Dedifferentiated amniotic fluid mesenchymal stem cell (primary cell): ENCODE measurements at regions not wholly inside any gene's neighbourhood (a gene's known extent, or its start where the extent isn't known, plus 50 kb on each side); places are given as distances from the start of the nearest gene placed in this dataset.
A peak's percentile ranks its signal among the peaks of the same experiment; 100 is the strongest.
"Not testable (repeated sequence)": the region's sequence is repeated elsewhere in the genome, so short reads cannot be mapped to it uniquely, and the experiment has no call there.

ENCODE experiments used
- DNase-seq: peaks from one replicate; pipeline ENCODE4 v3.0.0-alpha.2; 2016; ENCODE audit errors: extremely low spot score

DNA sequence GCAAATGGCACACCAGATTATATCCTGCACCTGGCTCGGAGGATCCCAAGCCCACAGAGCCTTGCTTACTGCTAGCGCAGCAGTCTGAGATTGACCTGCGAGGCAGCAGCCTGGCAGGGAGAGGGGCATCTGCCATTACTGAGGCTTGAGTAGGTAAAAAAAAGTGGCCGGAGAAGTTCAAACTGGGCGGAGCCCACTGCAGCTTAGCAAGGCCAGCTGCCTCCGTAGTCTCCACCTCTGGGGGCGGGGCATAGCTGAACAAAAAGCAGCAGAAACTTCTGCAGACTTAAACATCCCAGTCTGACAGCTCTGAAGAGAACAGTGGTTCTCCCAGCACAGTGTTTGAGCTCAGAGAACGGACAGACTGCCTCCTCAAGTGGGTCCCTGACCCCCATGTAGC lies 85.4 kb upstream of the TMEM170B start:
- not testable (repeated sequence) for DNase-seq

GRCh38 chr6:11450037-11450436 lies 87.5 kb upstream of the TMEM170B start:
- DNase-seq: no peak

DNA sequence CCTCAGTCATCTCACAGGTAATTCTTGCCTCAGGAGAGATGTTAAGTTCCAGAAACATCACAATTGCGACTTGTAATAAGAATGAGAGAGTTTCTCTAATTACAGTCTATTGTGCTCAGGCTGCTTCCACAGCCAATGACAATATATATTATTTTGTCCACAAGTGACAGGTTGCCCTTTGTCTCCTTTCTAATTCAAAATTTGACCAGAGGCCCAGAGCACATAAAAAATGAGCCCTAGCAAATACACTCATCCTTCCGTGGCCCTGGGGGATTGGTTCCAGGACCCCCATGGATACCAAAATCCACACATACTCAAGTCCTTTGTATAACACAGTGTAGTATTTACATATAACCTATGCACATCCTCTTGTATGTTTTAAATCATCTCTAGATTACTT lies 88.1 kb upstream of the TMEM170B start:
- no peak for DNase-seq

GRCh38 chr6:11448038-11448437 lies 89.5 kb upstream of the TMEM170B start:
- no peak for DNase-seq

- DNase-seq: no peak
These were observed 90.3 kb upstream of the TMEM170B start for GRCh38 chr6:11447265-11447664.

GRCh38 chr6:11445146-11445545 lies 92.4 kb upstream of the TMEM170B start:
- DNase-seq: no peak

GRCh38 chr6:11443125-11443524 lies 94.4 kb upstream of the TMEM170B start:
- not testable (repeated sequence) for DNase-seq

DNA sequence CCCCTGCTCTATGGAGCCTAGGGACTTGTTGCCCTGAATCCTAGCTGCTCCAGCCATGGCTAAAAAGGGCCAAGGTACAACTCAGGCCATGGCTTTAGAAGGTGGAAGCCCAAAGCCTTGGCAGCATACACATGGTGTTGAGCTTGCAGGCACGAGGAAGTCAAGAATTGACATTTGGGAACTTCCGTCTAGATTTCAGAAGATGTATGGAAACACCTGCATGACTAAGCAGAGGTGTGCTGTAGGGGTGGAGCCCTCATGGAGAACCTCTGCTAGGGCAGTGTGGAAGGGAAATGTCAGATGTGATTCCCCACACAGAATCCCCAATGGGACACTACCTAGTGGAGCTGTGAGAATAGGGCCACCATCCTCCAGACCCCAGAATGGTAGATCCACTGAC lies 95.1 kb upstream of the TMEM170B start:
- no peak for DNase-seq

- no peak for DNase-seq
These were observed 97.7 kb upstream of the TMEM170B start for GRCh38 chr6:11439876-11440275.

GRCh38 chr6:11439017-11439420 lies 98.5 kb upstream of the TMEM170B start:
- no peak for DNase-seq

DNA sequence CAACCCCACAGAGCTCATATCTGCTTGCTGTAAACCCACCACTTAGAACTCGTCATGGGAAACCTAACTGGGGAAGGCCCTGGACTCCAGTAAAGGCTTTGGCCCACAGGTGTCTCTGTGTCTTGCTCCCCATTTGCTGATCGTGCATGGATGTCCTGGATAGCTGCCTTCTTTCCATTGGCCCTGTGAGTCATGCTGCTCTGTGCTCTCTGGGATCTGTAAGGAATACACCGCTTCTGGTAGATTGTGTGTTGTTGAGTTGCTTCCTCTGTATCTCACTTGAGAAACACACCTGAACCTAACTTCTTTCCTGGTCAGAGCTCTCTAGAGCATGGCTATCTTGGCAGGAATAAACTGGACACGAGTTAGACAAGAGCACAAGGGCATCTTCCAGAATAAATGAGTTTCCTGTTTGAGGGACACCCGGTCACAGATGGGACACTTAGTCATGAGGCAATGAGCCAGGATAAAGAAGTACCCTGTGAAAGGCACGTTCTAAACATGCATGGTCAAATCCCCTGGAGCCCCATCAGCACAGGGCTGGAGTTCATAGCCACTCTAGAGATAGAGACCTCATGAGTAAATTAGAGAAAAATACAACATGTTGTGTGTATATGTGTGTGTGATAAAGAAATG lies 99.6 kb upstream of the TMEM170B start:
- DNase-seq: no peak

DNA sequence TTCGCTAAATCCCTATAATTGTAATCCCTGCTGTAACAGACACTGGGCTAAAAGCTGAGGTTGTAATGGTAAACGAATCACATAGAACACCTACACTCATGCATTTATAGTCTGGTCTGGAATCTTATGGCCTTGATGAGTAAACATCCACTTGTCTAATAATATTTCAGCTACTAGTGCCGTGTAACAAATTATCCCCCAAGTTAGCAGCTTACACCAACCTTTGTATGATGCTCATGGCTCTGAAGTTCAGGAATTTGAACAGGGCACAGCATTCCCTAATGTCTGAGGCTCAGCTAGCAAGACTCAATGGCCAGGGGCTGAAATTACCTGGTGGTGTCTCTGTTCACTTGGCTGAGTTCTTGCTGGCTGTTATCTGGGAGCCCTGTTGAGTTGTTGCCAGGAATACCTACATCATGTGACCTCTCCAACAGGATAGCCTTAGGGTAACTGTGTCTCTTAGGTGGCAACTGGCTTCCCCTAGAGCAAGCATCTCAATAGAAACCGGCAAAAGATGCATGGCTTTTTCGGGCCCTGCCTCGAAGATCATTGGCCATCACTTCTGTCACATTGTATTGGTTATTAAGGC lies 100.9 kb upstream of the TMEM170B start:
- no peak for DNase-seq

- DNase-seq: peak; percentile 71
These were observed 102.8 kb upstream of the TMEM170B start for GRCh38 chr6:11434565-11435326.

DNA sequence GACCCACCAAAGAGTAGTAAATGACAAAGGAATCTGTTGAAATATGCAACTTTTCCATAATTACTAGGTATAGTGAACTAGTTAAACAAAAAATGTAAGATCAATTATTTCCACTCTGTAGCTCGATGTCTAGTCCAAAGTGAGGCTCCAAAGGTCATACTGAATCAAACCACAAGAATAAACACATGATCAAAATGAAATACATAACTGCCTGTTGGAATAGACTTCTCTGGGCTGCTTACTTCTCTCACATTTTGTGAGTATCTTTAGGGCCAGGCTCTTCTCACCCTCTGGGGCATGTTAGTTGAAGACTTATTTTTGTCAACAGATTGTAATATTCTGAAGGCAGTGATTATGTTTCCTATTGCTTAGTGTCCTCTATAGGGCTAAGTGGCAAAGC lies 103.7 kb upstream of the TMEM170B start:
- no peak for DNase-seq

DNA sequence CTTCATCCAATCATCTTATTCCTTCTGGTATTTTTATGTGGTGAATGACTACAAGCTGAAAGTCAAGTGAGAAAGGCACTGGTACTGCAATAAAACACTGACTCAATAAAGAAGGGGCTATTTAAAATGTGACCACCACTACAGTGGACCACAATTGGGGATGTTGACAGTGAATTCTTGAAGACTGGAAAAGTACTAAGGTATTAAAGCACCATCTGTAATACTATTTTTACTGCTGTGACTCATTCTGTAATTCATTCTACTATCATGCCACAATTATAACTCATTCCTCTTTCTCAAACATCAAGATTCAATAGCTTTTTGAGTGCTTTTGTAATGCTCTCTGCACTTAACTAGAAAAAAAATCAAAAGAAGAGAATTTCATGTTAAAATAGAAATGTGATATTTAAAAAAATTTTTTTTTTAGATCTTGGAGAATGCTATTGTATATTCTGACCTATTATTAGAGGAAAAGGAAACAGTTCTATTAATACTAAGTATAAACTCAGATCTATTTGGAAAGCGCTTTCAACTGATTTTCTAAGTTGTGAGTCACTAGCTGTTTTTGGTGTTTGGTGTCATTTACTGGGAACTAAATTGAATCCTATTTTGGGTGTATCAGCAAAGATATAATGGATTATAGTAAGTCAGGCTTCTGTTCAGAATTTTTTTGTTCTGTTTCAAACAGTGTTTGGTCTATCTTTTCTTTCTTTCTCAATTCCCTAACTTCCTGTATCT lies 104.7 kb upstream of the TMEM170B start:
- peak; percentile 67 for DNase-seq

- DNase-seq: no peak
These were observed 105.5 kb upstream of the TMEM170B start for GRCh38 chr6:11432091-11432490.

GRCh38 chr6:11431455-11431937 lies 106.1 kb upstream of the TMEM170B start:
- no peak for DNase-seq

GRCh38 chr6:11430036-11430435 lies 107.5 kb upstream of the TMEM170B start:
- DNase-seq: no peak

DNA sequence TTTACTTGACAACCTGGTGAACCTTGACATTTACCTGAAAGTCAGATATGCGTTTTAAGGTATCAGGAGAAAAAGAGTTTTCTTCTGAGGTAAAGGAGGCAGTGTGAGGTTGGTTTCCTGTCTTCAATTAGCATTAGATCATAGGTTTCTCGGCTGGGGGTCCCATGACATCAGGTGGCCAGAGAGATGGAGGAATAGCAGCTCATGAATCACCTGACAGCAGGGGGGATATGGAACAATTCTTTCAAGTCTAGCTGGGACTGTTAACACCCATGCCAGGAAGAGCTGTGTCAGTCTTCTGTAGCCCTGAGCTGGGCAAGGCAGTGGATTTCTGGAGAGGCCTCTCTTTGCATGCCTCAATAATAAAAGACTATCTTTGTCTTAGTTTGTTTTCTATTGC lies 108.0 kb upstream of the TMEM170B start:
- no peak for DNase-seq

DNA sequence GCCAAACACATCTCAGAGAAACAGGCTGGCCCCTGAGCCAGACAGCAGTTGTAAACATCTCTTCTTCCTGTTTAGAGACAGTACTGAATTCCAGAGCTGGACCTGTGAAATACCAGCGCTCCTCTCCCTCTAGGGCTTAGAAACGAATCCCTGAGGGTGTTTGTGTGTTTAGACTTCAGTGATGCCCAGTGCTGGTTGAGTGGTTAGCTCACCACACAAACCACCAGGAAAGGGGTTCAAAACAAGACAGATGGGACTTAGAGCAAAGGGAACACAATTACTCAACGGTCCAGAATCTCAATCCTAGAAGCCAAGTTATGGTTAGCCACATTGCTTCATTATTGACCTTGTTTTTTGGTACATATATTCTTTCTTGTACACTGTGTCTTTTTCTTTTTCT lies 108.7 kb upstream of the TMEM170B start:
- peak; percentile 24 for DNase-seq

DNA sequence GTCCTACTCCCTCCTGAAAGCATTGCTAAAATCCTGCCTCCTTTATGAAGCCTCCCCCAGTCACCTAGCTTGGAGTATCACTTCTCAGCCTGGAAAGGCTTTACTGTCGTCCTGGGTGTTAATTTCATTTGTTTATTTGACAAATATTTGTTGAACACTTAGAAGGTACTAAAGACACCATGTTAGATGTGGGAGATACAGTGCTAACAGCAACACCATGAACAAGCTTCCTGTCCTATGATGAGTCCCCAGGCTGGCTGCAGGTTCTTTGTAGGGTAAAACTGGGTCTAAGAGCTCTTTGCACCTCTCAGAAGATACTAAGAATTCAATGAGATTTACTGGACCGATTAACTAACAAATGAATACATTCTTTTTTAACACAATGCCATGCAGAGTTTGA lies 109.2 kb upstream of the TMEM170B start:
- no peak for DNase-seq

- no peak for DNase-seq
These were observed 109.8 kb upstream of the TMEM170B start for GRCh38 chr6:11427723-11428245.
